GM19467 (cell line): ENCODE measurements at regions not wholly inside any gene's neighbourhood (a gene's known extent, or its start where the extent isn't known, plus 50 kb on each side); places are given as distances from the start of the nearest gene placed in this dataset.
"Not testable (repeated sequence)": the region's sequence is repeated elsewhere in the genome, so short reads cannot be mapped to it uniquely, and the experiment has no call there.

Experiments
- ATAC-seq: cut with Tn5 transposase; IDR thresholded peaks from one replicate; pipeline ENCODE4 v1.9.1; 2021; ENCODE audit warnings: mild to moderate bottlenecking, moderate library complexity; ENCODE audit not compliant: unreplicated experiment

DNA sequence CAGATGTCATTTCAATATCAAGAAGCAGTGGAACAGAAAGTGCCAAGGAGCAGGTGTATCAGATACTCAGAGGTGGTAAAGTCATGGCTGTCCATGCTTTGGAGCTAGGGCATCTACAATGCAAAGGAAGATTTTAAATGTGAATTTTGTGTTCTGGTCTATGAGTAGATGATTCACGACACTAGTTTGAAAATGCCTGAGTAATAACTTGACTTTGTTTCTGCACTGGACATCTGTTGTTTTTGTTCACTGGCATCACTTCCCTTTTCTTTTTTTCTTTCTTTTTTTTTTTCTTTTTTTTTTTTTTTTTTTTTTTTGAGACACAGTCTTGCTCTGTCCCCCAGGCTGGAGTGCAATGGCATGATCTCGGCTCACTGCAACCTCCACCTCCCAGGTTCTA is 460.7 kb upstream of the PAPPA start:
- not testable (repeated sequence) for ATAC-seq

DNA sequence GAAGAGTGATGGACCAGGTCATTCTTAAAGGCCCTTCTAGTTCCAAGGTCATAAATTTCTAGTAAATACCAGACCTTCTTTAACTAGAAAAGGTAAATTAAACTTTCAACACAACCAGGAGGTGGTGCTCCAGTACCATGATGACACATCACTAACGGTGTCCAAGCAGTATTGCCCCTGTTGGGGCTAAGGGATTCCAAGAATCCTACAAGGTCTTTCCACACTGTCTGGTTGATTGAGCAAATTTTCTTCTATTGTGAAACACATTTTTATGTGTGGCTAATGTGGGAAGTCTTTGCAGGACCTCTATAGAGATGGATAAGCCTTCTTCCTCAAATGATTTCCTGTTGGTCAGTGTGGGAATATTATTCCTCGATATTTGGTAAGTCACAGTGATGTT is 459.6 kb upstream of the PAPPA start:
- no peak for ATAC-seq

DNA sequence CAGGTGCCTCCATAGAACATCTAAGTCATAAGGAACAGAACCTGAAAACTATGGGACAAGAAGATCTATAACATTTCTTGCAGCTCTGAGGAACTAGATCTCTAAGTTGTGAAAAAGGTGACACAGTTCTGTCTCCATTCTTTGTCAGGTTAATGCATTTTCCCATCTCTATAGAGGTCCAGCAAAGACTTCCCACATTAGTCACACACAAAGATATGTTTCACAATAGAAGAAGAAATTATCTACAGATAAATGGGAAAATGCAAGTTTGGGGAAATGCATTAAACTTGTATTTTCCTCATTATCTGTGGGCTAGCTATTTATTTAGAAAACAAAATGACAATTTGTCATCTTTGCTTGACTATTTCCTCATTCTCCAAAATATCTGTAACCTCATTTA is 458.6 kb upstream of the PAPPA start:
- no peak for ATAC-seq

- ATAC-seq = no peak
These were observed 440.6 kb upstream of the PAPPA start for GRCh38 chr9:115712981-115713380.

DNA sequence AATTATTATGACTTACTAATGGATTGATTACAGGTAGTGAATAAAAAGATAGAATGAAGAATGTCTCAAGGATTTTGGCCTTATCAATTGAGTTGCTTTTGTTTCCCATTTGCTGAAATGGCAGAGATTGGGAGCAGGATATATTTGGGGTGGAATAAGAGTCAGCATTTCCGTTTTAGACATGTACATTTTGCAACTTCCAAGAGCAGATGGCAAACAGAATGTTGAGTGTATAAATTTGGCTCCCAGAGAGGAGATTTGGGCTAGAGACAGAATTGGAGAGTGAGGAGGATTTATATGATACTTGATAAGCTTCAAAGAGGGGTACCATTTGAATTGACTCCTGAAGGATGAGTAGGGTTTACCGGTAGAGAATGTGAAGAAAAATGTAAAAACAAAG is 437.9 kb upstream of the PAPPA start:
- no peak for ATAC-seq

- no peak for ATAC-seq
These were observed 436.3 kb upstream of the PAPPA start for GRCh38 chr9:115717298-115717697.

GRCh38 chr9:115717711-115718173 is 435.8 kb upstream of the PAPPA start:
- ATAC-seq = no peak

DNA sequence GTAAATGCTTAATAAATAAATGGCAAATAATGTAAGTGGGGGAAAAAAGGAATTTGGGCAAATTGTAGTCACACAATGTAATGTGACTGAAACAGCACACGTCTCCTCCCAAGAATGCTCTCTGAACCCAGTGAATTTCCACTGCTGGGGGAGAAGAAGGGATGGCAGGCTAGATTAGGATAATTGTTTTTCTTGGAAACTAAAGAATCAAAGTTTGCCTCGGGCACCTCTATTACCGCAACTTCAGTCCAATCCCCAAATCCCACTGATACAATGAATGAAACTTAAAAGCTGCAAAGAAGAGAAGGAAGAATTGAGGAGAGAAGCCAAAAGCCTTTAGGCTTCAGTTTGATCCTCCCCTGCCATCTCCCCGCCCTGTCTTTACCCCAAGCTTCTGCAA is 423.2 kb upstream of the PAPPA start:
- no peak for ATAC-seq

GRCh38 chr9:115730845-115731244 is 422.7 kb upstream of the PAPPA start:
- ATAC-seq = no peak

- no peak for ATAC-seq
These were observed 420.1 kb upstream of the PAPPA start for GRCh38 chr9:115733318-115734110.

DNA sequence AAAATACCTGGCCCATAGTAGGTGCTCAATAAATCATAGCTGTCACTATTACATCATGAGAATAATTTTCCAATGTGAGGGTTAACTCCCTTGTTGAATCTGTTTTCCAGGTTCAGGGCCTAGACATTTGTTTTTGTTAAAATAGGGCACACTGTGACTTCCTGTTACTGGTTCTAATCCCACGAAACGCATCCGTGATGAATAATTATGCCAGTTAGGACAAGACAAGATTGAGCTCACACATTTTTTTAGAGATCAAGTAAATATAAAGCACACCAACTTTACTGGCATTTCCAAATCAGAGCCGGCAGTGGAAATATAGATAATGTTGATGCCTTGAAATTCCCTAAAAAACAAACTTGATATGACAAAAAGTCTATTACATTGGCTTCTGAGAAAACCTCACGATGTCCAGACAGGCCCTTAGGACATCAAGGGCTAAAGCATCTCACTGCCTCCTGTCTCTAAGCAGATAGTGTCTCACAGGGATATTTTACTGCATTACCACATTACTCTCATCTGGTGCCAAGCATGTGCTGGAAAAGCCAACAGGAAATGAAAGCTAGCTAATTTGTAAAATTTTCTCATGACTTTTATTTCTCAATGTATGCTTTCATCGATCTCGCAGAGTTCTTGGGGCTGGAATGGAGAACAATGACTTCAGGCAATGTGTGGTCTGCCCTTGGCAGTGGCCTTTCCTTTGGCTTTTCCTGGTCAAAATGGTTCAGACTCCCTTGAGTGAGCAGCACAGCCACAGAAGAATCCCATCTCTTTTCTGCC is 414.3 kb upstream of the PAPPA start:
- ATAC-seq = no peak

GRCh38 chr9:115740986-115741385 is 412.6 kb upstream of the PAPPA start:
- no peak for ATAC-seq

DNA sequence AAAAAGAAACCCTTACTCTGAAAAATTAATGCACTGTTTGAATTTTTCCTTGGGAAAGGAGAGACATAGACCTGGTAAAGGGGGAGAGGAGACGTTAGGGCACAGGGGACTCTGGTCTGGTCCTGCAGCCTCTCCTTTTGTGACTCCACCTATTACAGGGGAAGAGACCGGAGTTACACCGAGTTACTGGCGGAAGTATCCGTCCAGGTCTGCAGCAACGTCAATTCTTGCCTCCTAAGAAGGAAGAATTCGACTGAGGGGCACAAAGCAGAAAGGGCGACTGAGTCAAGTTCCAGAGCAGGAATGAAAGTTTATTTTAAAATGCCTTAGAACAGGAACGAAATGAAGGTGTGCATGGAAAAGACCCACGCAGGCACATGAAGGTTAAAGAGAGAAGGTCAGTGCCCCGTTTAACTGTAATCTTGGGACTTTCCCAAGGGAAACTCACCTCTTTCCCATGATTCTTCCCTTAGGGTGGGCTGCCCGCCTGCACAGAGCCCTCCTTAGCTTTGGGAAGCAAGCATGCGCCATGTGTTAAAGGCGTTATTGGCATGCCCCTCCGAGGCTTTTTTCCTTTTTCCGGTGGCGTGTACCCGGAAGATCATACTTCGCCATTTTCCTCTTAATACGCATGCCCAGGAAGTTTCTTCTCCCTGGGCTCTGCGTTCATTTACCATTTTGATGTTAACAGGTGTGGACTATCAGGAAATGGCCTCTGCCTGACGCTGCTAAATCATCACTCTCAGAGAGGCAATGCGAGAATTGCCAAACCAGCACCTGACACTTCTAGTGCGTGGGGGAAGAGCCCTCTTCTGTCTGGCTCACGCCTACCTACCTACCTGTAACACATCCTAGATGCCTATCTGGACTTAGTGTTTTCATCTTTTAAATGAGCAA is 409.6 kb upstream of the PAPPA start:
- no peak for ATAC-seq

GRCh38 chr9:115746496-115746895 is 407.1 kb upstream of the PAPPA start:
- ATAC-seq = no peak

DNA sequence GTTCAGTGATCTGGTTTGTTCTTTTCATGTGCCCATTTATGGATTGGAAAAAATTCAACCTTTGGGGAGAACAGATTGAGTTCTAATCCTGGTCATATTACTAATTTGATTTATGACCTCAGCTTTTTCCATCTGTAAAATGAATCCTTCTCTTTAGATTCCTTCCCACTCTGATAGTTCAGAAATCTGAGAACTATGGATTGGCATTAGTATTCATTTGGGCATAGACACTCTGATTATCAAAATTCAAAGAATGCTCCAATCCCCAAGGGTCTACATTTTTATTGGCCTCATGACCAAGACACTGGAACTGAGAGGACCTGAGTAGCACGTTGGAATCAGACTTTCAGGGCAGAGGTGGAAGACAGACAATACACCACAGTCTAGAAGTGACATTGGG is 405.9 kb upstream of the PAPPA start:
- ATAC-seq = no peak

DNA sequence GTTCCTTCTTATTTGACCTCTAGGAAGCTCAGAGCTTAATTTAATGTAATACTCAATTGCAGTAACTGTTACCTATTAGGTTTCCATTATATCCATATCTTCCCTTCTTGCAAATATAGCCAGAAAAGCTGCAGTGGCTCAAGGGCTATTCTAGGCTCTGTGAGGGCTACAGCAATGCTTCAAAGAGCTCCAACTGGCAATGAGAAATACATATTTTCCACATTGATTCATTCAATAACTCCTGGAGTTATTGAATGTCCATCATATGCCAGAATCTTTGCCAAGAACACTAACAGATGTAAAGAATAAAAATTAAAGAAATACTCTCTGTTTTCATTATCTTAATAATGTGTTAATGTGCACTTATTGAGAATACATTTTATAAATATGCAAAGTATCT is 396.9 kb upstream of the PAPPA start:
- ATAC-seq = no peak

GRCh38 chr9:115757461-115757860 is 396.1 kb upstream of the PAPPA start:
- ATAC-seq = no peak

- no peak for ATAC-seq
These were observed 395.1 kb upstream of the PAPPA start for GRCh38 chr9:115758441-115758840.

DNA sequence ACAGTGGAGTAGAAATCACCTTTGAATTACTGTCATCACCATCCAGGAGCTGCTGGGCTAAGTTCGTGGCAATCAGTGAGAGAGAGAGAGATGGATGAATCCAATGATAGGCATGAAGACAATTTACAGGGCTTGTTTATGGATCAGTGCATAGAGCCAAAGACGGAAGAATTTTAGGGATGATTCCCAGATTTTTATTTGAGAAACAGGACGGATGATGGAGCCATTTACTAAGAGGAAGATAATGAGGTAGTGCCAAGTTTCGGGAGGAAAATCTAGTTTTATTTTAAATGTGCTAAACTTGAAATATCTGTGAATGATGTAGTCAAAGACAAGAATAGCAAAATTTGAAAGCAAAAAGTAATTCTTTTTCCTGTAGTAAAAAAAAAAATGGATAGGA is 394.2 kb upstream of the PAPPA start:
- ATAC-seq = no peak

GRCh38 chr9:115764645-115765044 is 388.9 kb upstream of the PAPPA start:
- no peak for ATAC-seq

DNA sequence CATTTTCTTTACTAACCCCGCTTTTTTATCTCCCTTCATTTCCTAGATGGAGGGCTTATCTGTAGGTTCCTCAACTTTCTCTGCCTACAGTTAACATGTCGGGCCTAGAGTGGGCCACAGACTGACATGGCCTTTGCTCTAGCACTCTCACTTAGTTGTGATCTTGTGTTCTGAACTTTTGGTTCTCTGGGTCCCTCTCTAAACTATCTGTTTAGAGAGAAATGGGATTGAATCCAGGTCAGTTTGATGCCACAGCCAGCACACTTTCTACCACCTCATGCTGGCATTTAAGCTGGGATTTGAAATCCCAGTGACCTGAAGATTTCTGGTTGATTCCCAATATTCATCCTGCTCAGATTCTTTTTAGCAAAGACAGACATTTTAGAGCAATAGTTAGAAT is 388.5 kb upstream of the PAPPA start:
- no peak for ATAC-seq
